ENCODE measurements at regions not wholly inside any gene's neighbourhood (a gene's known extent, or its start where the extent isn't known, plus 50 kb on each side); places are given as distances from the start of the nearest gene placed in this dataset.

GRCh38 chr14:101004176-101004575, 100.7 kb upstream of the RTL1 start:
- DNase-seq (ENCODE audit: low read depth) = no peak

DNA sequence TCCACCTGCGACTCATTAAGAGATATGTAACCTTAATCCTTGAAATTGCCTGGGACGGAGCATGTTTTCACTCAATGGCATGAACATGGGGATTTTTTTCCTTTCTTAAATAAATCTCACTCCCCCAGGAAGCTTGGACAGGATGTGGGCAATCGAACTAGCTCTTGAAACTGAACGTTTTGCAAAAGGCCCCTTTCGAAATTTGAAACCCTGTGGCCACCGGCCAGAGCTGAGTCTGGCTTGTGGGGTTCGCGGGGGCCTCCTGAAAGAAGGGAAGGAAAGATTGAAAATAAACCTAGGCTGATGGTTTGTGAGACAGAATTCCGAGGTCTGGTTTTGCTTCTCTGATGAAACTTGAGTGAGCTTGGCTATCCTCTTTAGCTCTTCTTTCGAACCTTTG, 101.4 kb upstream of the RTL1 start:
- DNase-seq (ENCODE audit: low read depth) = no peak

GRCh38 chr14:101005447-101005846, 101.9 kb upstream of the RTL1 start:
- DNase-seq (ENCODE audit: low read depth) = no peak

- no peak for DNase-seq (ENCODE audit: low read depth)
Observed at GRCh38 chr14:101006008-101006407, 102.5 kb upstream of the RTL1 start.

DNA sequence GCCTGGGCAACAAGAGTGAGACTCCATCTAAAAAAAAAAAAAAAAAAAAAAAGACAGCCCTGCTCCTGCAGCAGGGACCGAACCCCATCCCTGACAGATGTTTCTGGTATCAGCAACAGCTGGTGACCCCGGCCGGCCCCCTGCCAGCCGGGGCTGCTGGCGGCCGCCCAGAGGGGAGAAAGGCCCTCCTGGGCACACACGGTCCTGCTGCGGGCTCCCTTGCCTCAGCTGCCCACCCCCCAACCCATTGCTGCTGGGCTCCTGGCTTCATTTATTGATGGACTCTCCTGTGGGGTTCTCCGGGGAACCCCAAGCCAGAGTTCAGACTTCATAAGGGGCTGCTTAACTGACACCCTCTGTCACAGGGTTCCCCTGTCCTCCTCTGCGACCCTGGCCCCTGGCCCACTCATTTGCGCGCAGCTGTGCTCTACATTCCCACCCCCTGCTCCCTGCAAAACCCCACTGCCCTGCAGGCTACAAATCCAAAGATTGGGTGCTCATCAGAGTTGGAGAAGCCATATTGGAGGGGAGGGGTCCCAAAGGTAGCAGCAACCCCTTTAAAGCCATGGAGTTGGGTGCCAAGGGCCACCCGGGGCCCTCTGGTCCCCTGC, 103.6 kb upstream of the RTL1 start:
- DNase-seq (ENCODE audit: low read depth) = no peak

GRCh38 chr14:101007765-101008164, 104.2 kb upstream of the RTL1 start:
- no peak for DNase-seq (ENCODE audit: low read depth)

DNA sequence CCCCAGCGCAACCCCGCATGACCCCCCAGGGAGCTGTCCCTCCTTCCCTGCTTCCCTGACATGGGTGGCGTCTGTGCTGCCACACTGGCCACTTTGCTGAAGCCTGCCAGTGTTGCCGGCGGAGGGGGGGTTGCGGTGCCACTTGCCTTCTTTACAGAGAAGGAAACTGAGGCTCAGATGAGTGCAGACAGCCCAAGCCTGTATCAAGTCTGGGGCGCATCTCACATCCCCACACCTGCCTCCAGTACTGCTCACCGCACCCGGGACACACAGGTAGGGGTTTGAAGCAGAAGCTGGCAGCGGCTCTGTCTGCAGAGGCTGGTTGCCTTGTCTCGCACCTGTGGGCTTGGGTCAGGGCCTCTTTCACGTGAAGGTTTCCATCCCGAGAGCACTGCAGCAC, 104.7 kb upstream of the RTL1 start:
- DNase-seq (ENCODE audit: low read depth) = no peak

DNA sequence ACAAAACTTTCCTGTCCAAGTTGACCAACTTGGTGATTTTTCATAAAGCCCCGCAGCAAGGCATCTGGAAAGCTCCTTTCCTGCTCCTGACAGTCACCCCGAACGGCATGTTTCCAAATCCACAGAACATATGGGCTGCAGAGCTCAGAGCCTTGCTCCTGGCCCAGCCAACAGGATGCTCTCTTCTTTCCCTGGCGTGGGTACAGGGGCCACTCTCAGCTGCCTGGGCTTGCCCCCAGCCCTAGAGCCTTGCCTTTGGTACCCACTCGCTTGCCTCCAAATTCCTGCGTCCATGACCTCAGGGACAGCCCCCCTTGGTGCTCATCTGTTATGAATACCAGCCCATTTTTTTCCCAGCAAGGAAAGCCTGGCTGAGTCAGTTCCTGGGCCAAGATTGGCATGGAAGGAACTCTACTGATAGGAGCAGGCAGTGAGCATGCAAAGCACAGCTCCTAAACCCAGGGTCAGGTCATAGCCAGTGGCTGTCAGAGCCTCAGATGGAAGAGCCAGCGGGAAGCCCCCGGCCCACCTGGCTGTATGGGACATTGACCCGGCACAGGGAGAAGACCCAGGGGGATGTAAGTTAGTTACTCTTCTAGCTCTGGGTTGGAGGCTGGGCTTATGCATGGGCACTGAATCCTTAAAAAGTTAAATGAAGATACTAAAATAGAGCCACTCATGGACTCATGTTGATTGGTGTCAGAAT, 105.3 kb upstream of the RTL1 start:
- DNase-seq (ENCODE audit: low read depth) = no peak

GRCh38 chr14:101009531-101009930, 106.0 kb upstream of the RTL1 start:
- DNase-seq (ENCODE audit: low read depth) = no peak

DNA sequence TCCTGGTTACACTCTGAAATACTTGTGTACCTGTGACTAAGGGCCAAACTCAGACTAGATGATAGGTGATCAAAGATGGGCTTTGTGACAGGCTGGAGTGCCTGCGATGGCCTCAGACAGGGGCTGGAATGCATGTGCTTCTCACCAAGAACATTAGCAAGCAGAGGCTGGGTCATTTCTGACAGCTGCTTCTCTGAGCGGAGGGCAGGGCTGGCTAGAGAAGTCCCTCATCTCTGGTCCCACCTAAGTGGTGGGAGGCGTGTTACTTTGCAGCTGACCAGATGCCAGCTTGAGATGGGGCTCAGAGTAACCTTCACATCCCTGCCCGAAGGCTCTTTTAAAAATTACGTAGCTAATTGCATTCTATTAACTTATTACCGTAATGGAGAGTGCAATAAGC, 106.8 kb upstream of the RTL1 start:
- DNase-seq (ENCODE audit: low read depth) = no peak

GRCh38 chr14:101010835-101011234, 107.3 kb upstream of the RTL1 start:
- no peak for DNase-seq (ENCODE audit: low read depth)

GRCh38 chr14:101017209-101017608, 113.7 kb upstream of the RTL1 start:
- no peak for DNase-seq (ENCODE audit: low read depth)

- no peak for DNase-seq (ENCODE audit: low read depth)
Observed at GRCh38 chr14:101017806-101018560, 114.5 kb upstream of the RTL1 start.

GRCh38 chr14:101018561-101019290, 115.2 kb upstream of the RTL1 start:
- no peak for DNase-seq (ENCODE audit: low read depth)

DNA sequence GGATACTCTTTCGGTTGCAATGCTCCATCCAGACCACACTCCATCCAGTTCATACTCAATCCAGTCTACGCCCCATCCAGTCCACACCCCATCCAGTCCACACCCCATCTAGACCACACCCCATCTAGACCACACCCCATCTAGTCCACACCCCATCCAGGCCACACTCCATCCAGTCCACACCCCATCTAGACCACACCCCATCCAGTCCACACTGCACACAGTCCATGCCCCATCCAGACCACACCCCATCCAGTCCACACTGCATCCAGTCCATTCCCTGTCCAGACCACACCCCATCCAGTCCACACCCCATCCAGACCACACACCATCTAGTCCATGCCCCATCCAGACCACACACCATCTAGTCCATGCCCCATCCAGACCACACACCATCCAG, 116.0 kb upstream of the RTL1 start:
- DNase-seq (ENCODE audit: low read depth) = no peak

GRCh38 chr14:101019990-101020710, 116.6 kb upstream of the RTL1 start:
- no peak for DNase-seq (ENCODE audit: low read depth)

GRCh38 chr14:101020834-101021370, 117.4 kb upstream of the RTL1 start:
- no peak for DNase-seq (ENCODE audit: low read depth)

- no peak for DNase-seq (ENCODE audit: low read depth)
Observed at GRCh38 chr14:101022121-101022520, 118.6 kb upstream of the RTL1 start.

DNA sequence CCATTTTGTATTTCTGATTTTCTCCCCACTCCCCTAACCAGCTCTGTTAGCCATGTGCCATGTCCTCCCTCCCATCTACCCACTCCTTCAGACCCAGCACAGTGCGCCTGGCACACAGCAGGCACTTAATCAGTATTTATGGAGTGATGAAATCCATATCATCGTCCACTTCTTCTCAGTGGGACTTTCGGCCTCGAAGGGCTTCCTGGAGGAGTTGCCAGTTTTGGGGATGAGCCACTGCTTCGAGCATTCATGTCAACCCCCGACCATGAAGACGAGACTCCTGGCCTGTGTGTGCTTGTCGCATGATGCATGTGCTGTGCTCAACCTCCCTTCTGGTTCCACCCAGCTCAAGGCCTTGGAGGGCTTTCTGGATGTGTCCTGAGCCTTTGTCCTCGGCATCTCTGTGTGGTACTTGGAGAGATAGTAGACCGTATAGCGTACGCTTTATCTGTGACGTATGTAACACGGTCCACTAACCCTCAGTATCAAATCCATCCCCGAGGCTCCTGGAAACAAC, 119.5 kb upstream of the RTL1 start:
- no peak for DNase-seq (ENCODE audit: low read depth)

- DNase-seq (ENCODE audit: low read depth) = no peak
Observed at GRCh38 chr14:101024686-101025085, 121.2 kb upstream of the RTL1 start.

DNA sequence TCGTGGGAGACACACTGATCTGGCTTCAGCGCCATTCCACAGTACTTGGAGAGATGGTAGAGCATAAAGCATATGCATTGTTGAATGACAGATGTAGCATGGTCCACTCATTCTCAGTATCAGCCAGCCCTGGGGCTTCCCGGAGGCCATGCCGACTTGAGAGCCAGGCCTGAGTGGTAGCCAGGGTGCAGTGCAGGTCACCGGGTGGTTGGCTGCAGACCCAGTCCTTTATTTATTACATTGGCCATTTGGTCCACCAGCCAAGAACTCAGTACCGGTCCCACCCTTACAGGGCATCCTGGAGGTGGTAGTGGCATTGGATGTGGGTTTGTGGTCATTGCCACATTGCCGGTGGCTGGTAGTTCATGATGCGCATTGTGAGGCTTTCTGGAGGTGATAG, 121.6 kb upstream of the RTL1 start:
- DNase-seq (ENCODE audit: low read depth) = no peak
